Fibroblast of lung (primary cell): ENCODE measurements at regions not wholly inside any gene's neighbourhood (a gene's known extent, or its start where the extent isn't known, plus 50 kb on each side); places are given as distances from the start of the nearest gene placed in this dataset.

Experiments used
- CTCF ChIP-seq, 2 donors: IDR thresholded peaks in 1 of 2; conservative IDR thresholded peaks in 1 of 2; 1 replicate in 1 of 2; 2 replicates in 1 of 2; pipeline ENCODE4 v1.5.1; 2011 to 2012; ENCODE audit warnings: low read length in 2 of 2, control low read depth in 1 of 2, inconsistent platforms in 1 of 2, low read depth in 1 of 2, mild to moderate bottlenecking in 1 of 2
- EZH2 ChIP-seq: IDR thresholded peaks from 2 replicates; pipeline ENCODE4 v1.5.1; 2012; ENCODE audit warnings: low read length, control low read depth, mild to moderate bottlenecking; ENCODE audit errors: missing control alignments

DNA sequence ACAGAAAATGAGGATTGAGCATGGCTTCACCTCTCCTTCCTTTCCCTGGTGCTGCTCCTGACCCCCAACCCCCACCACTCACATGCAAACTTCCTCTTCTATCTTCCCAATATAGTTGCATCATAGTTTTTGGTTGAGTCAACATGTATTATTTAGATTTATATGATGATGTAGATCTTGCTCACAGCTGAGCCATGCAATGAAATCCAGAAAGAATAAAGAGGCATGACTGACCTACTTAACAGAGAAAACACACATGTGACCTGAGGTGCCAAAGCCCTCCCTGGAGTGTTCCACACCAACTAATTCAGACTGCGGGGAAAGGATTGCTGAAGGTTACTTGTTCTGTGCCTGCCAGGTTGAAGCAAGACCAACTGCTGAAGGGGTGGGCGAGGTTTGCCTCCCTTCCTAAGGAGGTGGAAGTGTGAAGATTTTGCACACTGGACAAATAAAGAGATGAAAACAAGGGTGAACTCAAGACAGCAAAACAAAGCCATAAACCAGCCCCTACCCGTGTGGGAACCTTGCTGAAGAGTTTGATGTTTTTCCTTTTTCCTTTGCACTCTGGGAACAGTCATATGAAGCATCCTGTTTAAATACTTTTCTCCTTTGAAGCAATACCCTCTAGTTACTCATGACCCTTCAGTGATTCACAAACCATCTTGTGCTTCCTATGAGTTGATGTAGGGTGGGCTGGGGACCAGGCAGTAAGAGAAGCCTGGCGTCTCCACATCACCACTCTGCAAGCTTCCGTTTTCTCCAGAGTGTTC is 155.2 kb upstream of the UBE2E1 start:
- TF ChIP-seq CTCF (conservative IDR thresholded peaks at IDR 0.05 in 1 of 2, IDR thresholded peaks at IDR 0.05 in 1 of 2; ENCODE audit: low read depth in 1 of 2, low read length in 2 of 2) (no peak), EZH2 (no peak)
